ES-I3 (cell line): ENCODE measurements at regions not wholly inside any gene's neighbourhood (a gene's known extent, or its start where the extent isn't known, plus 50 kb on each side); places are given as distances from the start of the nearest gene placed in this dataset.
"Not testable (repeated sequence)": the region's sequence is repeated elsewhere in the genome, so short reads cannot be mapped to it uniquely, and the experiment has no call there.

Source experiments
- H3K36me3 ChIP-seq: 2 replicates; pipeline ENCODE4 v1.6.1; 2013; ENCODE audit warnings: mild to moderate bottlenecking, low read length, control low read depth, moderate library complexity; ENCODE audit not compliant: insufficient read depth
- H3K4me1 ChIP-seq: 2 replicates; pipeline ENCODE4 v1.6.1; 2013; ENCODE audit warnings: mild to moderate bottlenecking, control low read depth, low read length; ENCODE audit not compliant: insufficient read depth
- H3K9ac ChIP-seq: 2 replicates; pipeline ENCODE4 v1.6.1; 2013; ENCODE audit warnings: low read depth, mild to moderate bottlenecking, low read length, moderate library complexity
- H3K9me3 ChIP-seq: 2 replicates; pipeline ENCODE4 v1.6.1; 2013; ENCODE audit warnings: mild to moderate bottlenecking, low read length, moderate library complexity; ENCODE audit not compliant: control insufficient read depth, insufficient read depth

DNA sequence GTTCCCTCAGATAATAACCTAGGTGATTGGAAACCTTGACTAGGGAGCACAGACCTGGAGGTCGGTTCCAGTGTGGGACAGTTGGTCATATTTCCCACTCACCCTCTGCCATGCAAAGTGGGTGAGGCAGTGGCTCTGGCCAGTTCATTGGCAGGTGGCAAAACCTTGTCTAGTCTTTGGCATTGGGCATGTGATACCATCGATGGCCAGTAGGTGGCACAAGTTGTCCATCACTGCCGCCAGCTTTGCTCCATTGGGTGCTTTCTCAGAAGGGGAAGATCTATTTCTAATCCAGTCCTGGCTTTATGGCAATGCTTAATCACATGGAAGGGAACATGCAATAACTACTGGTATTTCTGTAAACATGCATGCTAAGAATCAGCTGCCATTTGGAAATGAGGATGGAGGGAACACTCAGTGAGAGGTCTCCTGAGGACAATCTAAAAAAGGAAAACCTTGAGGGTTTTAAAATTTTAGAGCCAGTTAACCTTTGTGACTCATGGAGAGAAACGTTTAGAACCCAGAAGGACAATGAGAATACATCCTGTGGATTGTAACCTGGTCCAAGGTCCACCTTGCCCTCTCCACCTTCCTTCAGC is 207.5 kb upstream of the PLGLB1 start:
- not testable (repeated sequence) for H3K36me3 ChIP-seq, H3K4me1 ChIP-seq, H3K9ac ChIP-seq

DNA sequence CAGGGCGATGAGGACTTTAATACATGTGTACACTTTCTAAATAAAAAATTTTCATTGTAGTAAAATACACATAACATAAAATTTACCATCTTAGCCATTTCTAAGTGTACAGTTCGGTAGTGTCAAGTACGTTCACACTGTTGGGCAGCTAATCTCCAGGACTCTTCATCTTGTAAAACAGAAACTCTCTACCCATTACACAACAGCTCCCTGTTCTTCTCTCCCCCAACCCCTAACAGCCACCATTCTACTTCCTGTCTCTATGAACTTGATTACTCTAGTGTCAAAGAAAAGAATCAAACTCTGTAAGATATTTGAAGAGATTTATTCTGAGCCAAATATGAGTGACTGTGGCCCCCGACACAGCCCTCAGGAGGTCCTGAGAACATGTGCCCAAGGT is 208.3 kb upstream of the PLGLB1 start:
- H3K4me1 ChIP-seq, H3K9me3 ChIP-seq, H3K9ac ChIP-seq, H3K36me3 ChIP-seq: not testable (repeated sequence)

More for the DNA sequence above, 207.5 kb upstream of the PLGLB1 start:
- not testable (repeated sequence) for H3K9me3 ChIP-seq

DNA sequence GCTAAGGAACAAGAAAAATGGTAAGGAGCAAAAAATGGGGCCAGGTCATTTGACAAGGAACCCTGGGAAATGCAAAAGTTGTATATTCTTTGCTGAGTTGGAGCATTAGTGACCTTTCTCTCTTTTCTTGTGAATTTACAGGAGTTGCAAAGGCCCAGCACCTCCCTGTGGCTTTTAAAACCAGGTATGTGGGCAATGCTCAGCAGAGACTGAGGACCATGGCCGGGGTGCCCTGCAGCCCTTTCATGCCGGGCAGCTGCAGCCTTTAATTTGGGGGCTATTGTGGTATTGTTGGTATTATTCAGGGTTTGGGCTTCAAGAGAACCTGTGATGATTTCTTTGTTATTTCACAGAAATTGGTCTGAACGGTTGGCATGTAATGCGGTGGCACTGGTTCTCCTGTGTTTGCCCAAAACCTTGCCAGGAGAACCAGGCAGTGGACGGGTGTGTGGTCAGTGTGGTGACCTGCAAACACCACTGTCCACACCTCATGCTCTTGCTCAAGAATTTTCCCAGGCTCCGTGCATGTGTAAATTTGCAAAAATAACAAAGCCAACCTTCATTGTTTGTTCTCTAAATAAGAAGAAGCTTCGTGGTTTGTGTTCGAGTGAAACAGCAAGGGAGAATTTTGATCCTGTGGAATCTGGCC is 213.8 kb upstream of the PLGLB1 start:
- not testable (repeated sequence) for H3K9me3 ChIP-seq, H3K4me1 ChIP-seq, H3K9ac ChIP-seq, H3K36me3 ChIP-seq

GRCh38 chr2:87237570-87238336 is 216.1 kb upstream of the PLGLB1 start:
- H3K36me3 ChIP-seq, H3K9me3 ChIP-seq, H3K4me1 ChIP-seq, H3K9ac ChIP-seq: not testable (repeated sequence)

DNA sequence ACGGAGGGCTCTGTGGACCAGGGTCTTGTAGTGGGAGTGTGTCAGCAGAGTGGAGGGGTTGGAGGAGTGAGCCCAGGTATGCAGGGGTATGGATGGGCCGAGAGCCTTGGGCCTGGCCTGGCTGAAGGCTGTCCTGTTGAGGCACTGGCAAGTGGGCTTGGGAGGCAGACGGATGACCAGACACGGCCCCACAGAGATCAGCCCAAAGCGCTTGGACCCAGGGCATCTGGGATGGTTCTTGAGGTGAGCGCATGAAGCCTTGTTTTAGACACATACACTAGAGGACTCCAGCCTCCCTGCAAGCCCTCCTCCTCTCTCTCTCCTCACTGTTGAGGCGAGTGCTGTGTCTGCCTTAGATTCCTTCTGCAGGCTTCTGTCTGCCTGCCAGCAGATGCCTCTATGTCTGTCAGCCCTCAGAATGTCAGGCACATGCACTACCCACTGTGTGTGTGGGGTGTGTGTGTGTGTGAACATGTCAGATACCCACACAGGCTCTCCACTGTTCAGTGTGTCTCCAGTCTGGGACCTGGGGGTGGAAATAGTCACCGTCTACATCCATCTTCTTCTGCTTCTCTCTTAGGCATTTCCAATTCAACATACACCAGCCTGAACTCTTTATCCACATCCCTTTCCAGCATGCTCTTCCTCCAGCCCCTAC is 218.0 kb upstream of the PLGLB1 start:
- not testable (repeated sequence) for H3K36me3 ChIP-seq, H3K9ac ChIP-seq, H3K9me3 ChIP-seq, H3K4me1 ChIP-seq

DNA sequence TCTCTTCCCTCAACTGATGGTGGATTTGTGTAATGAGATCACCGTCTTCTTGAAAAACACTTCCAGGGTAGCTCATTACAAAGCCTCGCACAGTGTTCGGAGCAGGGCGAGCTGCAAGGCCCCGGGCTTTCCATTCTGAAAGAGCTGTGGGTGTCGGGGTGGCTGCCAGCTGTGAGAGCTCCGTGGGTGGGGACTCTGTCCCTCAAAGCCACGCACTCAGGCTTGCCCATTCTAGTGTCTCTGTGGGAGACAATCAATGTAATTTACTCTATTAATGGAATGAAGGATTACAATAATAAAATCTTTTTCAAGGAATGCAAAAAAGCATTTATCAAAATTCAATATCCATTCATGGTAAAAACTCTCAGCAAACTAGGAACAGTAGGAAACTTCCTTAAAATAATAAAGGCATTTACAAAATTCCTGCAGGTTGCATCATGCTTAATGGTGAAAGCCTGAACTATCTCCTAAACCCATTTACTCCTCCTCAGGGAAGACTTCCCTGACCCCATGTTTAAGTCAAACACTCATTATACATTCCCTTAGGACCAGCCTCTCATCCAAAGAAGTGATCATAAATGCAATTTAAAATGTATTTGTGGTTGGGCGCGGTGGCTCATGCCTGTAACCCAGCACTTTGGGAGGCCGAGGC is 224.5 kb upstream of the PLGLB1 start:
- not testable (repeated sequence) for H3K9me3 ChIP-seq, H3K4me1 ChIP-seq, H3K36me3 ChIP-seq, H3K9ac ChIP-seq

- H3K9me3 ChIP-seq, H3K9ac ChIP-seq, H3K4me1 ChIP-seq, H3K36me3 ChIP-seq: not testable (repeated sequence)
Measured at GRCh38 chr2:87252046-87252445, 230.4 kb upstream of the PLGLB1 start.

GRCh38 chr2:87254562-87254961 is 232.9 kb upstream of the PLGLB1 start:
- H3K36me3 ChIP-seq, H3K9me3 ChIP-seq, H3K4me1 ChIP-seq, H3K9ac ChIP-seq: not testable (repeated sequence)

DNA sequence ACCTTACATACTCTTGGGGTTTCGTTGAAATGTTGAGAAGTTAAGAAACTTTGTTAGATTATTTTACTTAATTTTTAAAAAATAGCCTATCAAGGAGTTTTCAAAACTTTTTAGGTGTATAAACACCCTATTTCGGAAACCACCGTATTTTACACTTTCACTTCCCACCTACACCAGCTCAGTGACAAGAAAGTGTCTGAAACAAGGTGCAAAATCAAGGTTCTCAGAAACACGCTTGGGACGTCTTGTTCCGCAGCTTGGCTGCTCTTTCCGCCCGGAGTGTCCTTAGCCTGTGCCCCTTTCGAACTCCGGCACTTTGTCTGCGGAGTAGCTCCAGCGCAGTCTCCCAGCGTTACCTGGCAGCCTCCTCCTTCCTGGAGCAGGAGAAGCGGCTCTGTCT is 233.8 kb upstream of the PLGLB1 start:
- not testable (repeated sequence) for H3K4me1 ChIP-seq, H3K9ac ChIP-seq, H3K9me3 ChIP-seq, H3K36me3 ChIP-seq

DNA sequence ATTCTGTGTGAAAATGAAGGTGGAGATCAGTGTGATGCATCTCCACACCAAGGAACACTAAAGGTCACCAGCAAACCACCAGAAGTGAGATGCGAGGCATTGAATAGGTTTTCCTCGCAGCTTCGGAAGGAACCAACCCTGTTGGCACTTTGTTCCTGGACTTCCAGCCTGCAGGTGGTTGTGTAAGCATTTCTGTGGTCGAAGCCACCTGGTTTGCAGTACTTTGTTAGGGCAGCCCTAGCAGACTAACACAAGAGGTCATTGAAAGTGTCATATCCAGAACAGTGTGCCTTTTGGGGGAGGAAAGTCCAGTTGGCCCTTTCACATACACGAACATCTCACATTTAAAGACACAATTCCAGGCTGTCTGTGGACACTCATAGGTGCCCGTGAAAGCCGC is 237.2 kb upstream of the PLGLB1 start:
- not testable (repeated sequence) for H3K36me3 ChIP-seq, H3K4me1 ChIP-seq, H3K9me3 ChIP-seq, H3K9ac ChIP-seq

DNA sequence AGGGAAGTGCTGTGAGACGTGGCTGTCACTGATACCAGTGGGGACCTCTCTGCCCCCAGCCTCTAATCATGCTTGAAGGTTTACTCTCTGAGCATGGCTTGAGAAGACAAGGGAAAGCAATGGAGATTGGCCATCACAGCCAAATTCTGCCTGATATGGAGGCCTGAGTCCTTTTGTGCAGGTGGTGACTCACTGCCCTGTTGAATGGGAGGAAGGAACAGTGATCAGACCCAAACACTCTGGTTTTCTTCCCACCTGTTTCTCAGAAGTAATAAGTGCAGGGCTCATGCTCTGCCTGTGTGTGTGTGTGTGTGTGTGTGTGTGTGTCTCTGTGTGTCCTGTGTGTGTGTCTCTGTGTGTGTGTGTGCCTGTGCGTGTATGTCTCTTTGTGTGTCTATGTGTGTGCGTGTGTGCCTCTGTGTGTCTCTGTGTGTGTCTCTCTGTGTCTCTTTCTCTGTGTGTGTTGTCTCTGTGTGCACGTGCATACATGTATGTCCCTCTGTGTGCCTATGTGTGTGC is 240.6 kb upstream of the PLGLB1 start:
- H3K4me1 ChIP-seq, H3K36me3 ChIP-seq: not testable (repeated sequence)

GRCh38 chr2:87263868-87264518 is 242.3 kb upstream of the PLGLB1 start:
- not testable (repeated sequence) for H3K9ac ChIP-seq, H3K9me3 ChIP-seq, H3K4me1 ChIP-seq, H3K36me3 ChIP-seq

More for the DNA sequence above, 240.6 kb upstream of the PLGLB1 start:
- not testable (repeated sequence) for H3K9ac ChIP-seq, H3K9me3 ChIP-seq

GRCh38 chr2:87275192-87275591 is 253.5 kb upstream of the PLGLB1 start:
- H3K9ac ChIP-seq, H3K4me1 ChIP-seq, H3K9me3 ChIP-seq, H3K36me3 ChIP-seq: not testable (repeated sequence)

DNA sequence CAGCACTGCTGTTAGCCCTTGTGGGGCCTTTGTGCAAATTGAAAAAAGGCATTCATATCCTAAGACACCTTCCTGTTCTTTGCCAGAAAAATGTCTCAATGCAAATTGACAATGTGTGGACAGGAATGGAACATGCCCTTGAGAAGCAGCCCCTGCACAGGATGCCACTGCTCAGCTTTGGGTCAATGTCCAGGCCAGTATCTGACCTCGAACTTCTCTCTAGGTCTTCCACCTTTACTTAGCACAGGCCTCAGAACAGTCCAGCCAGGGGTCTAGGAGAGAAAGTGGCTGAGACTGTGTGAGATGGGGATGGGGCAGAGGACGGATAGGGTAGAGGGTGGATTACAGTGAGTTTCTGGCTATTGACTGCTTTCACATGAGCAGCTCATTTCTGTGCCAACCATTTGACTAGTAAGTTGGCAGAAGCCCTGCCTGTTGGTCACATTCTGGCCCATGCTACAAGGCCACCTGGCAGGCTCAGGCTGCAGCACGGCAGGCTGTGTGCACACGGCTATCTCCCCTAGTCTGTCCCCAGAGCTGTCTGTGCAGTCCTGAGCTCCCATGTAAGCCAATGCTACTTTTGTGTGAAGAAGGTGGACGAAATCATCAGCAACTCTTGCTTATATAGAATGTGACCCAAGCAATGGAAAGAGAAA is 254.5 kb upstream of the PLGLB1 start:
- H3K9me3 ChIP-seq, H3K9ac ChIP-seq, H3K4me1 ChIP-seq, H3K36me3 ChIP-seq: not testable (repeated sequence)
